ENCODE measurements at regions not wholly inside any gene's neighbourhood (a gene's known extent, or its start where the extent isn't known, plus 50 kb on each side); places are given as distances from the start of the nearest gene placed in this dataset.
"Not testable (repeated sequence)": the region's sequence is repeated elsewhere in the genome, so short reads cannot be mapped to it uniquely, and the experiment has no call there.

DNA sequence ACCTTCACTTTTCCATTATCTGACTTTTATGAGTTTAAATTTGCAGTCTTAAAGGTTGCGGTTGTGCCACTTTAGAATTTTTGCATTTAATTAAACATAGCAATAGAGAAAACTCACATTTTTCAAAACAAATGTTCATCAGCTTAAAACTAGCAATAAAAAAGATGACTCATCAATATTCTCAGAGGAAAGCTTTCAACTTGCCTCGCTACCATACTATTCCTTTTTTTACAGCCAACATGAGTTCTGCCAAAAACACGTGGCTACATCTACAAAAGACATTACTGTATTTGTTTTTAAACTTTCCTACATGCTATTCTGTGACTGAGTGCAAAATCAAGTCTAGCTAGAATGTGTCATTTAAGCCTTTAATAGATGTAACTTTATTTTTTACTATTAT, 497.1 kb downstream of the RPS29 start:
- peaks cover 0 to 5% (median 0%) of the 10 kb centered on the region in 7 donors for H3K9me3 Mint-ChIP-seq
- no peak overlapping the region for H3K27ac Mint-ChIP-seq
- H3K4me1 Mint-ChIP-seq: no peaks in the 10 kb centered on the region
- H2AFZ ChIP-seq (ENCODE audit: insufficient read depth, low read depth, low read length, poor library complexity, severe bottlenecking): no peak overlapping the region
- no peak overlapping the region for H3K4me3 Mint-ChIP-seq
- H3K36me3 ChIP-seq (replicated peaks in 1 of 2; ENCODE audit: control insufficient read depth in 1 of 2, insufficient read depth in 2 of 2, low read length in 2 of 2): no peaks in the 10 kb centered on the region
- H3K4me2 ChIP-seq (replicated peaks; ENCODE audit: extremely low read depth, low read length, poor library complexity, severe bottlenecking): no peak overlapping the region
- H3K9ac ChIP-seq (ENCODE audit: insufficient read depth, low read length, poor library complexity, severe bottlenecking): no peak overlapping the region
- no peaks in the 10 kb centered on the region for H3K27me3 Mint-ChIP-seq (ENCODE audit: low read depth in 3 of 3)
- WGBS (ENCODE audit: insufficient coverage): 50% methylated on average over 1 of the region's 3 CpGs
- H3K27ac ChIP-seq (ENCODE audit: low read depth in 1 of 2, low read length in 2 of 2): no peak overlapping the region
- no peaks in the 10 kb centered on the region for H3K27me3 ChIP-seq (ENCODE audit: control insufficient read depth in 2 of 2, insufficient read depth in 2 of 2, low read length in 2 of 2)
- no peaks in the 10 kb centered on the region for H3K36me3 Mint-ChIP-seq
- no peak overlapping the region for H3K4me3 ChIP-seq (replicated peaks in 1 of 3; ENCODE audit: low read depth in 2 of 3, low read length in 3 of 3)
- no peaks in the 10 kb centered on the region for H4K20me1 ChIP-seq (ENCODE audit: insufficient read depth, low read length)
- intact Hi-C loops (cut with micrococcal nuclease): no loop called here
- no peak for DNase-seq
- no peaks in the 10 kb centered on the region for H3K79me2 ChIP-seq (ENCODE audit: insufficient read depth, low read length)
- H3K9me3 ChIP-seq (replicated peaks in 1 of 2; ENCODE audit: control insufficient read depth in 1 of 2, insufficient read depth in 1 of 2, low read length in 2 of 2): no peaks in the 10 kb centered on the region
- no peaks in the 10 kb centered on the region for H3K4me1 ChIP-seq (ENCODE audit: control insufficient read depth in 1 of 2, insufficient read depth in 2 of 2, low read length in 2 of 2)
- TF ChIP-seq, protein P1, sequence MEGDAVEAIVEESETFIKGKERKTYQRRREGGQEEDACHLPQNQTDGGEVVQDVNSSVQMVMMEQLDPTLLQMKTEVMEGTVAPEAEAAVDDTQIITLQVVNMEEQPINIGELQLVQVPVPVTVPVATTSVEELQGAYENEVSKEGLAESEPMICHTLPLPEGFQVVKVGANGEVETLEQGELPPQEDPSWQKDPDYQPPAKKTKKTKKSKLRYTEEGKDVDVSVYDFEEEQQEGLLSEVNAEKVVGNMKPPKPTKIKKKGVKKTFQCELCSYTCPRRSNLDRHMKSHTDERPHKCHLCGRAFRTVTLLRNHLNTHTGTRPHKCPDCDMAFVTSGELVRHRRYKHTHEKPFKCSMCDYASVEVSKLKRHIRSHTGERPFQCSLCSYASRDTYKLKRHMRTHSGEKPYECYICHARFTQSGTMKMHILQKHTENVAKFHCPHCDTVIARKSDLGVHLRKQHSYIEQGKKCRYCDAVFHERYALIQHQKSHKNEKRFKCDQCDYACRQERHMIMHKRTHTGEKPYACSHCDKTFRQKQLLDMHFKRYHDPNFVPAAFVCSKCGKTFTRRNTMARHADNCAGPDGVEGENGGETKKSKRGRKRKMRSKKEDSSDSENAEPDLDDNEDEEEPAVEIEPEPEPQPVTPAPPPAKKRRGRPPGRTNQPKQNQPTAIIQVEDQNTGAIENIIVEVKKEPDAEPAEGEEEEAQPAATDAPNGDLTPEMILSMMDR (IDR thresholded peaks at IDR 0.05): no peak

DNA sequence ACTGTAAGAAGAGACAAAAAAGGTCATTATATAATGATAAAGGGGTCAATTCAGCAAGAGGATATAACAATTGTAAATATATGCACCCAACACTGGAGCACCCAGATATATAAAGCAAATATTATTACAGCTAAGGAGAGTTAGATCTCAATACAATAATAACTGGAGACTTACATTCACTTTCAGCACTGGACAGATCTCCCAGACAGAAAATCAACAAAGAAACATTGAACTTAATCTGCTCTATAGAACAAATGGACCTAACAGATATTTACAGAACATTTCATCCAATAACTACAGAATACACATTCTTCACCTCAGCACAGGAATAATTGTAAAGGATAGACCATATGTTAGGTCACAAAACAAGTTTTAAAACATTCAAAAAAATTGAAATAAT, 512.9 kb downstream of the RPS29 start:
- H3K4me1 Mint-ChIP-seq; H3K27me3 Mint-ChIP-seq (ENCODE audit: low read depth in 3 of 3); H3K4me1 ChIP-seq (ENCODE audit: control insufficient read depth in 1 of 2, insufficient read depth in 2 of 2, low read length in 2 of 2); H2AFZ ChIP-seq (ENCODE audit: insufficient read depth, low read depth, low read length, poor library complexity, severe bottlenecking); H3K27ac Mint-ChIP-seq; H3K79me2 ChIP-seq (ENCODE audit: insufficient read depth, low read length); H3K27me3 ChIP-seq (ENCODE audit: control insufficient read depth in 2 of 2, insufficient read depth in 2 of 2, low read length in 2 of 2); intact Hi-C loops (cut with micrococcal nuclease); H3K4me3 ChIP-seq (replicated peaks in 1 of 3; ENCODE audit: low read depth in 2 of 3, low read length in 3 of 3); H3K27ac ChIP-seq (ENCODE audit: low read depth in 1 of 2, low read length in 2 of 2); H3K4me3 Mint-ChIP-seq; H3K36me3 ChIP-seq (replicated peaks in 1 of 2; ENCODE audit: control insufficient read depth in 1 of 2, insufficient read depth in 2 of 2, low read length in 2 of 2); H3K9ac ChIP-seq (ENCODE audit: insufficient read depth, low read length, poor library complexity, severe bottlenecking); H3K9me3 Mint-ChIP-seq; H3K4me2 ChIP-seq (replicated peaks; ENCODE audit: extremely low read depth, low read length, poor library complexity, severe bottlenecking); H3K36me3 Mint-ChIP-seq; DNase-seq; H4K20me1 ChIP-seq (ENCODE audit: insufficient read depth, low read length): not testable (repeated sequence)
- peaks cover 5 to 17% of the 10 kb centered on the region in 2 donors for H3K9me3 ChIP-seq (replicated peaks in 1 of 2; ENCODE audit: control insufficient read depth in 1 of 2, insufficient read depth in 1 of 2, low read length in 2 of 2)
